Lower leg skin (tissue), 3 donors: ENCODE measurements at regions not wholly inside any gene's neighbourhood (a gene's known extent, or its start where the extent isn't known, plus 50 kb on each side); places are given as distances from the start of the nearest gene placed in this dataset.

ENCODE experiments used
- POLR2A ChIP-seq, 2 donors: fragments of 450-650 bp; IDR thresholded peaks; one replicate each; pipeline ENCODE4 v1.6.1; 2016 to 2017; ENCODE audit warnings: antibody characterized with exemption in 2 of 2, mild to moderate bottlenecking in 1 of 2, moderate library complexity in 1 of 2
- TF ChIP-seq, protein P1 (sequence below), 3 donors: fragments of 450-650 bp; IDR thresholded peaks; one replicate each; pipeline ENCODE4 v1.5.1; 2016; ENCODE audit warnings: antibody characterized with exemption in 3 of 3, mild to moderate bottlenecking in 3 of 3, moderate library complexity in 2 of 3

DNA sequence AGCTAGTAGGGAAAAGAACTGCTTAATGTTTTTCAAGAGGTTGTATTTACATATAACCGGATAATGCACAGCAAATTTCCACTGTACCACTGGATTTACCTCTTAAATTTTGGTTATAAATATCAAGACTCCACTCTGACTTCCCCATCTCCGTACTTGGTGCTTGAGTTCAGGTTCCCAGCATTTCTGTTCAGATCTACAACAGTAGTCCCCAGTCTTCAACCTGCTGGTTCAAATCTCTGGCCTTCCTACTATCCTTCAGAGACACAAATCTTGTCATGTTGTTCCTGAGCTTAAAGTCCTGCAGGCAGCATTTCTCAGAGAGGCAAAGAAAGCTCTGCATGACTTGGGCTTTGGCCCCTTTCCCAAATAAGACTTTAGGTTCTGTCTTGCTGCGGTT lies 392.6 kb upstream of the ATP5MC3 start:
- TF ChIP-seq POLR2A (IDR thresholded peaks at IDR 0.05), result no peak
- TF ChIP-seq, protein P1, sequence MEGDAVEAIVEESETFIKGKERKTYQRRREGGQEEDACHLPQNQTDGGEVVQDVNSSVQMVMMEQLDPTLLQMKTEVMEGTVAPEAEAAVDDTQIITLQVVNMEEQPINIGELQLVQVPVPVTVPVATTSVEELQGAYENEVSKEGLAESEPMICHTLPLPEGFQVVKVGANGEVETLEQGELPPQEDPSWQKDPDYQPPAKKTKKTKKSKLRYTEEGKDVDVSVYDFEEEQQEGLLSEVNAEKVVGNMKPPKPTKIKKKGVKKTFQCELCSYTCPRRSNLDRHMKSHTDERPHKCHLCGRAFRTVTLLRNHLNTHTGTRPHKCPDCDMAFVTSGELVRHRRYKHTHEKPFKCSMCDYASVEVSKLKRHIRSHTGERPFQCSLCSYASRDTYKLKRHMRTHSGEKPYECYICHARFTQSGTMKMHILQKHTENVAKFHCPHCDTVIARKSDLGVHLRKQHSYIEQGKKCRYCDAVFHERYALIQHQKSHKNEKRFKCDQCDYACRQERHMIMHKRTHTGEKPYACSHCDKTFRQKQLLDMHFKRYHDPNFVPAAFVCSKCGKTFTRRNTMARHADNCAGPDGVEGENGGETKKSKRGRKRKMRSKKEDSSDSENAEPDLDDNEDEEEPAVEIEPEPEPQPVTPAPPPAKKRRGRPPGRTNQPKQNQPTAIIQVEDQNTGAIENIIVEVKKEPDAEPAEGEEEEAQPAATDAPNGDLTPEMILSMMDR (IDR thresholded peaks at IDR 0.05), result no peak
